Activated B cell treated with CpG ODN at 0.5 μM for 24 hours (primary cell): ENCODE measurements at regions not wholly inside any gene's neighbourhood (a gene's known extent, or its start where the extent isn't known, plus 50 kb on each side); places are given as distances from the start of the nearest gene placed in this dataset.
"Not testable (repeated sequence)": the region's sequence is repeated elsewhere in the genome, so short reads cannot be mapped to it uniquely, and the experiment has no call there.

Experiments used
- ATAC-seq: fragments of 200-7000 bp; cut with Tn5 transposase; one replicate; pipeline ENCODE4 v1.10.0; 2021; ENCODE audit warnings: low read depth, mild to moderate bottlenecking, moderate library complexity
- CTCF ChIA-PET: fragments of 350-600 bp; sonication (Branson Sonifier 250); formaldehyde crosslinking; loops from one replicate; lab custom pipeline; 2021; ENCODE audit warnings: antibody characterized with exemption; lab: Charles Lee
- POLR2A ChIA-PET: fragments of 350-600 bp; sonication (Branson Sonifier 250); formaldehyde crosslinking; loops from one replicate; lab custom pipeline; 2021; ENCODE audit warnings: antibody characterized with exemption; lab: Charles Lee
- DNase-seq: peaks from one replicate; pipeline ENCODE4 v3.0.0; 2022
- H3K27ac Mint-ChIP-seq: one replicate; pipeline ENCODE4 v1.8.0; 2020; ENCODE audit warnings: mixed read lengths
- H3K27me3 Mint-ChIP-seq: one replicate; pipeline ENCODE4 v1.8.0; 2021; ENCODE audit warnings: mixed read lengths
- H3K36me3 Mint-ChIP-seq: one replicate; pipeline ENCODE4 v1.8.0; 2021; ENCODE audit warnings: low read depth, mixed read lengths
- H3K4me1 Mint-ChIP-seq: one replicate; pipeline ENCODE4 v1.8.0; 2021; ENCODE audit warnings: mixed read lengths
- H3K4me3 Mint-ChIP-seq: one replicate; pipeline ENCODE4 v1.8.0; 2020; ENCODE audit warnings: mild to moderate bottlenecking, mixed read lengths
- H3K9me3 Mint-ChIP-seq: one replicate; pipeline ENCODE4 v1.8.0; 2020; ENCODE audit warnings: mixed read lengths
- CTCF ChIP-seq: fragments of 200-600 bp; IDR thresholded peaks from one replicate; pipeline ENCODE4 v1.8.0; 2022; ENCODE audit warnings: antibody characterized with exemption, mild to moderate bottlenecking
- intact Hi-C: fragments of 100-400 bp; cut with micrococcal nuclease; formaldehyde crosslinking; loops from one replicate; pipeline ENCODE4 v1.15.1; 2024

DNA sequence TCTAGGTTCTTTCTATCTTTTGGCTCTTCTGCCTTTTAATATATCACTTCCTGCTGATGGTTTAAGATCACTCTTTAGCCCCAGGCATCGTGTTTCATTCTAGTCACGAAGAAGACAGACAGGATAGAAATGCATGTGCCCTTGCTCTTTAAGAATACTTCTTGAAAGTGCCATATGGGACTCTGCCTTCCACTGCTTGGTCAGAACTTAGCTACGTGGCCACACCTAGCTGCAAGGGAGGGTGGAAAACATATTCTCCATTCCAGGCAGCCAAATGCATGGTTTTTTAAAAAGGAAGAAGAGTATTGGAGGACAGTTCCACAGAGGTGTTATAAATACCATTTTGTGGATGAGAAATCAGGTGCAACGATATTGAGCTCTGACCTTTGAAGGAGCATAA lies 143.3 kb downstream of the KLRB1 start:
- H3K4me1 Mint-ChIP-seq: peaks cover 3% of the 10 kb centered on the region
- no peak for TF ChIP-seq CTCF
- POLR2A ChIA-PET: no interaction called here
- H3K27me3 Mint-ChIP-seq: no peaks in the 10 kb centered on the region
- intact Hi-C loops: no loop called here
- H3K27ac Mint-ChIP-seq: no peak overlapping the region
- no peak for DNase-seq
- no peak overlapping the region for H3K4me3 Mint-ChIP-seq
- H3K36me3 Mint-ChIP-seq: no peaks in the 10 kb centered on the region
- H3K9me3 Mint-ChIP-seq: no peaks in the 10 kb centered on the region
- ATAC-seq: no peak
- CTCF ChIA-PET: no interaction called here

DNA sequence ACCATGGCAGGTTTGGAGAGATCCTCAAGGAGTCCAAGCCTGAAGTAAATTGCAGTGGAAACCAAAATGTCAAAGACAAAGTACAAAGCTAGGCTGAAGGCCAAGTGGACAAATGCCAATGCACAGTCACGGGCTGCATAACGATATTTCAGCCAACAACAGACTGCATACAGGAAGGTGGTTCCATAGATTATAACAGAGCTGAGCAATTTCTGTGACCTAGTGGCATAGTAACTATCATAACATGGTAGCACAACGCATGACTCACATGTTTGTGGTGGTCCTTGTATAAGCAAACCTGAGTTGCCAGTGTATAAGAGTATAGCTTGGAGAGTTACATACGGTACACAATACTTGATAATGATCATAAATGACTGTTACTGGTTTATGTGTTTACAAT lies 152.2 kb downstream of the KLRB1 start:
- DNase-seq, H3K27ac Mint-ChIP-seq, H3K27me3 Mint-ChIP-seq, intact Hi-C loops, H3K9me3 Mint-ChIP-seq, H3K4me3 Mint-ChIP-seq, POLR2A ChIA-PET, H3K36me3 Mint-ChIP-seq, CTCF ChIA-PET, H3K4me1 Mint-ChIP-seq, ATAC-seq: not testable (repeated sequence)

DNA sequence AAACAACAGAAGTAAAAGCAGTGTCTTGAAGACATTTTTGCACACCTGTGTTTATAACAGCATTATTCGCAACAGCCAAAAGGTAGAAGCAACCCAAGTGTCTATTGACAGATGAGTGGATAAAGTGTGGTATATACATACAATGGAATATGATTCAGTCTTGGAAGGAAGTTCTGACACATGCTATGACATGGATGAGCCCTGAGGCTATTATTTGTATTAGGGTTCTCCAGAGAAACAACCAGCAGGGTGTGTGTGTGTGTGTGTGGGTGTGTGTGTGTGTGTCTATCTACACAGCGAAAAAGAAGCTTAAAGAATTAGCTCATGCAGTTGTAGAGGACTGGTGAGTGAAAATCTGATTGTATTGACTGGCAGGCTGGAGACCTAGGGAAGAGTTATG lies 153.7 kb downstream of the KLRB1 start:
- POLR2A ChIA-PET: interaction anchor here (0.6 kb wide), 1 partner anchor 306 kb away, joined by 3 read pairs; the partner anchor contains the start of gene CD69
- H3K4me3 Mint-ChIP-seq, CTCF ChIA-PET, H3K4me1 Mint-ChIP-seq, H3K36me3 Mint-ChIP-seq, H3K9me3 Mint-ChIP-seq, DNase-seq, H3K27ac Mint-ChIP-seq, H3K27me3 Mint-ChIP-seq, ATAC-seq, intact Hi-C loops: not testable (repeated sequence)

GRCh38 chr12:9450127-9450567 lies 157.6 kb downstream of the KLRB1 start:
- ATAC-seq, intact Hi-C loops, CTCF ChIA-PET, H3K36me3 Mint-ChIP-seq, DNase-seq, POLR2A ChIA-PET, H3K9me3 Mint-ChIP-seq, H3K27me3 Mint-ChIP-seq, H3K27ac Mint-ChIP-seq: not testable (repeated sequence)
- peak overlapping the region; percentile 19 for H3K4me3 Mint-ChIP-seq
- peaks cover 19% of the 10 kb centered on the region for H3K4me1 Mint-ChIP-seq

DNA sequence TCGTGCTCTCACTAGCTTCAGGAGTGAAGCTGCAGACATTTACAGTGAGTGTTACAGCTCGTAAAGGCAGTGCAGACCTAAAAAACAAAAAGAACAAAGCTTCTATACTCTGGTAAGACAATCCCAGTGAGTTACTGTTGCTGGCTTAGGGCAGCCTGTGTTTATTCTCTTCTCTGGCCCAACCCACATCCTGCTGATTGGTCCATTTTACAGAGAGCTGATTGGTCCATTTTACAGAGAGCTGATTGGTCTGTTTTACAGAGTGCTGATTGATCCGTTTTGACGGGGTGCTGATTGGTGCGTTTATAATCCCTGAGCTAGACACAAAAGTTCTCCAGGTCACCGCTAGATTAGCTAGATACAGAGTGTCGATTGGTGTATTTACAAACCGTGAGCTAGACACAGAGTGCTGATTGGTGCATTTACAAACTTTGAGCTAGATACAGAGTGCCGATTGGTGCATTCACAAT lies 158.0 kb downstream of the KLRB1 start:
- DNase-seq, POLR2A ChIA-PET, H3K36me3 Mint-ChIP-seq, H3K9me3 Mint-ChIP-seq, ATAC-seq, H3K27me3 Mint-ChIP-seq, intact Hi-C loops, CTCF ChIA-PET: not testable (repeated sequence)
- H3K27ac Mint-ChIP-seq: peak overlapping the region; percentile 59
- H3K4me1 Mint-ChIP-seq: peaks cover 19% of the 10 kb centered on the region
- peak overlapping the region; percentile 35 for H3K4me3 Mint-ChIP-seq

- TF ChIP-seq CTCF: no peak
- POLR2A ChIA-PET: no interaction called here
- peaks cover 2% of the 10 kb centered on the region for H3K9me3 Mint-ChIP-seq
- peaks cover 8% of the 10 kb centered on the region for H3K36me3 Mint-ChIP-seq
- peaks cover 19% of the 10 kb centered on the region for H3K4me1 Mint-ChIP-seq
- no peaks in the 10 kb centered on the region for H3K27me3 Mint-ChIP-seq
- peak overlapping the region; percentile 59 for H3K27ac Mint-ChIP-seq
- ATAC-seq: no peak
- DNase-seq: no peak
- intact Hi-C loops: no loop called here
- CTCF ChIA-PET: no interaction called here
- H3K4me3 Mint-ChIP-seq: peak overlapping the region; percentile 99
Measured at GRCh38 chr12:9449181-9449580, 158.5 kb downstream of the KLRB1 start.

DNA sequence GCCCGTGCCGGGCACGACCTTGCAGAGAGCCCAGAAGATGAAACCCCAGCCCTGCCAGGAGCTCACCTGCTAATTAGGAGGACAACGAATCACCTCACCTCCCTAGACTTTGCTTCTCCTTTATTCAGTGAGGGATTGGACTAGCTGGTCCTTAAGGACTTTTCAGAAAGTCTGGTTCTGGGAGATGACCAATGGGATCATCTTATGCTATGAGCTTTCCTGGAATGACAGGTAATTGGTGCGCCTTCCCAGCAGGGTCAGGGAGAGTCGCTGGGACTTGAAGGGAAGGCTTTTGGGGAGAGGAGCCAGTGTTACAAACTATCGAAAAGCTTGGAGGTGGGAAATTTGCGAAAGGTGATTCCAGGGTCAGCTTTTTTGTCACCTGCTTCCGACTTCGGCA lies 159.1 kb downstream of the KLRB1 start:
- ATAC-seq, DNase-seq, H3K27me3 Mint-ChIP-seq, intact Hi-C loops, H3K36me3 Mint-ChIP-seq, H3K9me3 Mint-ChIP-seq, POLR2A ChIA-PET: not testable (repeated sequence)
- CTCF ChIA-PET: interaction anchor here (0.7 kb wide), 1 partner anchor 117 kb away, joined by 3 read pairs; no protein-coding TSS in a partner anchor
- H3K27ac Mint-ChIP-seq: peak overlapping the region; percentile 86
- H3K4me1 Mint-ChIP-seq: peaks cover 19% of the 10 kb centered on the region
- H3K4me3 Mint-ChIP-seq: peak overlapping the region; percentile 99

GRCh38 chr12:9447791-9448614 lies 159.7 kb downstream of the KLRB1 start:
- H3K27me3 Mint-ChIP-seq, H3K9me3 Mint-ChIP-seq, H3K36me3 Mint-ChIP-seq, POLR2A ChIA-PET, intact Hi-C loops: not testable (repeated sequence)
- CTCF ChIA-PET: interaction anchor here (0.7 kb wide), 1 partner anchor 117 kb away, joined by 3 read pairs; no protein-coding TSS in a partner anchor
- ATAC-seq (peak; percentile 85), DNase-seq (peak; percentile 85)
- Mint-ChIP-seq H3K27ac (peak overlapping the region; percentile 86), H3K4me1 (peaks cover 19% of the 10 kb centered on the region), H3K4me3 (peak overlapping the region; percentile 99)

DNA sequence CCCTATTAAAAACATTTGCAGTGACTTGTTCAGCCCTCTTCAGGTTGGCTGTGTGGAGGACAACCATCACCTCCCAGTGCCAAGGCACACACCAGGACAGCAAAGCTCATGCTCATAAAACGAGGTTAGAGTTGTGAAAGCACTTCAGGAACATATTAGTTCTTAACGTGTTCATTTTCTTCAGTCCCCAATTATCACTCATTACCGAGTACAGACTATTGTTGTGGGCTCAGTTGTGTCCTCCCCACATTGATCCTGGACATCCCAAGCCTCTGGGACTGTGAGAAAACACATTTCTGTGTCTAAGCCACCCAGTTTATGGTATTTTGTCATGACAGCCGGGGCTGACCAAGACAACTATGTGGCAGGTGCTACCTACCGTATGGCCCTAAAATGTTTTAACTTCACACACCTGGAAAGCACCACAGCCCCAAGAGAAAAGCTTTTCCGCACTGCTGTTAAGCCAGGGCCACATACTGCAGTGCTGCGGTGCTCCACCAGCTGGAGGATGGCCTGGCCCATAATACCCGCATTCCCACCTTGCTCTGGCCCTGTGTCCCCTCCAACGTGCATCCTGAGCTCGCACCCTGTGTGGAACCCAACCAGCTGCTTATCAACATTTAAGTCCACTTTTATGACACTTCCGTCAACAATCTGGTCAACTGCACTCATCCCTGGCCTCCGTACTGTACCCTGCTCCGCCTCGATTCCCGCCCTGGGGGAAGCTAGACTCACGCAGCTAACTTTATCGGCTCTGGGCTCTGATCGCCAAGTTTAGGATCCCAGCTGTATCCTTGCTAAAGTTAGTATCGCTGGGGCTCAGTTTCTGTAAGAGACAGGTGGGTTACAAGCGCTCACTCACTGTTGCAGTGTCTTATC lies 160.6 kb downstream of the KLRB1 start:
- peaks cover 19% of the 10 kb centered on the region for H3K4me1 Mint-ChIP-seq

GRCh38 chr12:9440428-9440827 lies 167.3 kb downstream of the KLRB1 start:
- CTCF ChIA-PET, intact Hi-C loops, H3K27ac Mint-ChIP-seq, DNase-seq, H3K9me3 Mint-ChIP-seq, POLR2A ChIA-PET, H3K27me3 Mint-ChIP-seq, H3K4me3 Mint-ChIP-seq, ATAC-seq, H3K36me3 Mint-ChIP-seq, H3K4me1 Mint-ChIP-seq: not testable (repeated sequence)

More for the DNA sequence above, 160.6 kb downstream of the KLRB1 start:
- peak overlapping the region; percentile 99 for H3K4me3 Mint-ChIP-seq
- intact Hi-C loops, ATAC-seq, CTCF ChIA-PET, H3K36me3 Mint-ChIP-seq, DNase-seq, H3K9me3 Mint-ChIP-seq, H3K27me3 Mint-ChIP-seq, H3K27ac Mint-ChIP-seq, POLR2A ChIA-PET: not testable (repeated sequence)
